ENCODE measurements at regions not wholly inside any gene's neighbourhood (a gene's known extent, or its start where the extent isn't known, plus 50 kb on each side); places are given as distances from the start of the nearest gene placed in this dataset.

GRCh38 chr9:10674586-10674985 is 61.8 kb upstream of the PTPRD start:
- no peak overlapping the region for H3K27ac ChIP-seq (ENCODE audit: low read length)
- no peak overlapping the region for H3K9ac ChIP-seq (ENCODE audit: low read length in 2 of 2)
- H3K9me3 ChIP-seq (ENCODE audit: control insufficient read depth in 2 of 2, low read length in 2 of 2): no peaks in the 10 kb centered on the region
- no peaks in the 10 kb centered on the region for H3K27me3 ChIP-seq (ENCODE audit: control insufficient read depth in 1 of 2, insufficient read depth in 2 of 2, low read length in 2 of 2)
- H3K4me3 ChIP-seq (ENCODE audit: low read length in 2 of 2): no peak overlapping the region
- H3K4me1 ChIP-seq (ENCODE audit: control insufficient read depth, insufficient read depth, low read length): no peaks in the 10 kb centered on the region
- H3K36me3 ChIP-seq (ENCODE audit: control insufficient read depth in 2 of 2, insufficient read depth in 2 of 2, low read length in 2 of 2): no peaks in the 10 kb centered on the region

GRCh38 chr9:10678010-10678409 is 65.2 kb upstream of the PTPRD start:
- Histone ChIP-seq H3K27me3 (ENCODE audit: control insufficient read depth in 1 of 2, insufficient read depth in 2 of 2, low read length in 2 of 2) (no peaks in the 10 kb centered on the region), H3K4me3 (ENCODE audit: low read length in 2 of 2) (no peak overlapping the region), H3K36me3 (ENCODE audit: control insufficient read depth in 2 of 2, insufficient read depth in 2 of 2, low read length in 2 of 2) (no peaks in the 10 kb centered on the region)

GRCh38 chr9:10678790-10679189 is 66.0 kb upstream of the PTPRD start:
- Histone ChIP-seq H3K36me3 (ENCODE audit: control insufficient read depth in 2 of 2, insufficient read depth in 2 of 2, low read length in 2 of 2) (no peaks in the 10 kb centered on the region), H3K27ac (ENCODE audit: low read length) (no peak overlapping the region), H3K27me3 (ENCODE audit: control insufficient read depth in 1 of 2, insufficient read depth in 2 of 2, low read length in 2 of 2) (no peaks in the 10 kb centered on the region), H3K4me1 (ENCODE audit: control insufficient read depth, insufficient read depth, low read length) (no peaks in the 10 kb centered on the region), H3K9me3 (ENCODE audit: control insufficient read depth in 2 of 2, low read length in 2 of 2) (no peaks in the 10 kb centered on the region), H3K4me3 (ENCODE audit: low read length in 2 of 2) (no peak overlapping the region), H3K9ac (ENCODE audit: low read length in 2 of 2) (no peak overlapping the region)

More at GRCh38 chr9:10678010-10678409, 65.2 kb upstream of the PTPRD start:
- Histone ChIP-seq H3K9me3 (ENCODE audit: control insufficient read depth in 2 of 2, low read length in 2 of 2) (no peaks in the 10 kb centered on the region), H3K4me1 (ENCODE audit: control insufficient read depth, insufficient read depth, low read length) (no peaks in the 10 kb centered on the region), H3K9ac (ENCODE audit: low read length in 2 of 2) (no peak overlapping the region), H3K27ac (ENCODE audit: low read length) (no peak overlapping the region)

GRCh38 chr9:10686943-10687342 is 74.1 kb upstream of the PTPRD start:
- no peaks in the 10 kb centered on the region for H3K4me1 ChIP-seq (ENCODE audit: control insufficient read depth, insufficient read depth, low read length)
- H3K27me3 ChIP-seq (ENCODE audit: control insufficient read depth in 1 of 2, insufficient read depth in 2 of 2, low read length in 2 of 2): no peaks in the 10 kb centered on the region
- no peak overlapping the region for H3K9ac ChIP-seq (ENCODE audit: low read length in 2 of 2)
- H3K36me3 ChIP-seq (ENCODE audit: control insufficient read depth in 2 of 2, insufficient read depth in 2 of 2, low read length in 2 of 2): no peaks in the 10 kb centered on the region
- H3K27ac ChIP-seq (ENCODE audit: low read length): no peak overlapping the region
- no peaks in the 10 kb centered on the region for H3K9me3 ChIP-seq (ENCODE audit: control insufficient read depth in 2 of 2, low read length in 2 of 2)
- H3K4me3 ChIP-seq (ENCODE audit: low read length in 2 of 2): no peak overlapping the region

DNA sequence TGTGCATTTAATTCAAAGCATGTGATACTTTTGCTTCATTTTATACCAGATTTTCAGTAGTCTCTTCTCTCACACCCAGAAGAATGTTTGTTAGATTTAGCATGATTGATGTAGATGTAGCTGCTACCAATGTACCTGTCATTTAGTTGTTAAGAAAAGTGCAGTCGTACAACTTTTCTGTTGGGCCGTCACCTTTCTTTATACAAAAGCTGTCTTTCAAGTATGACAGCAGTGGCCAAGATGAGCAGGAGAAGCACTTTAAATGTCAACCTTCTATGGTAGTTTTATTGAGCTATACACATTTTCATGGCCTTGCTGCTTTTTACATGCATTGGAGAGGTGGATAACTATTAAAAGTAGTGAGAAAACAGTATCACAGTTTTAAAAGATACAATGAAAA is 77.7 kb upstream of the PTPRD start:
- H3K27me3 ChIP-seq (ENCODE audit: control insufficient read depth in 1 of 2, insufficient read depth in 2 of 2, low read length in 2 of 2): no peaks in the 10 kb centered on the region
- no peak overlapping the region for H3K27ac ChIP-seq (ENCODE audit: low read length)
- no peaks in the 10 kb centered on the region for H3K9me3 ChIP-seq (ENCODE audit: control insufficient read depth in 2 of 2, low read length in 2 of 2)
- no peak overlapping the region for H3K4me3 ChIP-seq (ENCODE audit: low read length in 2 of 2)
- H3K4me1 ChIP-seq (ENCODE audit: control insufficient read depth, insufficient read depth, low read length): no peaks in the 10 kb centered on the region
- no peak overlapping the region for H3K9ac ChIP-seq (ENCODE audit: low read length in 2 of 2)
- H3K36me3 ChIP-seq (ENCODE audit: control insufficient read depth in 2 of 2, insufficient read depth in 2 of 2, low read length in 2 of 2): no peaks in the 10 kb centered on the region

DNA sequence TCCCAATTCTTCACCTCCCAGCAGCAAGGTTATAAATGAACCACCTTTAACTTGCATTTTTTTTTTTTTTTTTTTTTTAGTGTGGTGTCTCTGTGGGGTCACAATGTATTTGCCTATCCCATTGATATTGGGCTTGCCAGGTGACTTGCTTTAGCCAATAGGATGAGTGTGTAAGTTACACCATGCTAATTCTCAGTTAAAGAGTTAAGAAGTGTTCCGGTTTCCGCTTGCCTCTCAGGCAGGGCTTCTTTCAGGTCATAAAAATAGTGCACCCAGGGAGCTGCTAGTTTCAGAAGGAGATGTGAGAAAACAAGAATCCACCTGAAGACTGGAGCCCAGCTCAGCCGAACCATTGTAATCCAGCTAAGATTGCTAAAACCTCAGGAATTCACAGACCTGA is 84.2 kb upstream of the PTPRD start:
- Histone ChIP-seq H3K36me3 (ENCODE audit: control insufficient read depth in 2 of 2, insufficient read depth in 2 of 2, low read length in 2 of 2) (no peaks in the 10 kb centered on the region), H3K4me1 (ENCODE audit: control insufficient read depth, insufficient read depth, low read length) (no peaks in the 10 kb centered on the region), H3K9me3 (ENCODE audit: control insufficient read depth in 2 of 2, low read length in 2 of 2) (no peaks in the 10 kb centered on the region), H3K9ac (ENCODE audit: low read length in 2 of 2) (no peak overlapping the region), H3K4me3 (ENCODE audit: low read length in 2 of 2) (no peak overlapping the region), H3K27ac (ENCODE audit: low read length) (no peak overlapping the region), H3K27me3 (ENCODE audit: control insufficient read depth in 1 of 2, insufficient read depth in 2 of 2, low read length in 2 of 2) (no peaks in the 10 kb centered on the region)

- Histone ChIP-seq H3K9ac (ENCODE audit: low read length in 2 of 2) (no peak overlapping the region), H3K27ac (ENCODE audit: low read length) (no peak overlapping the region), H3K27me3 (ENCODE audit: control insufficient read depth in 1 of 2, insufficient read depth in 2 of 2, low read length in 2 of 2) (no peaks in the 10 kb centered on the region), H3K4me1 (ENCODE audit: control insufficient read depth, insufficient read depth, low read length) (no peaks in the 10 kb centered on the region), H3K4me3 (ENCODE audit: low read length in 2 of 2) (no peak overlapping the region), H3K9me3 (ENCODE audit: control insufficient read depth in 2 of 2, low read length in 2 of 2) (no peaks in the 10 kb centered on the region), H3K36me3 (ENCODE audit: control insufficient read depth in 2 of 2, insufficient read depth in 2 of 2, low read length in 2 of 2) (no peaks in the 10 kb centered on the region)
These were observed 87.5 kb upstream of the PTPRD start for GRCh38 chr9:10700291-10700690.

DNA sequence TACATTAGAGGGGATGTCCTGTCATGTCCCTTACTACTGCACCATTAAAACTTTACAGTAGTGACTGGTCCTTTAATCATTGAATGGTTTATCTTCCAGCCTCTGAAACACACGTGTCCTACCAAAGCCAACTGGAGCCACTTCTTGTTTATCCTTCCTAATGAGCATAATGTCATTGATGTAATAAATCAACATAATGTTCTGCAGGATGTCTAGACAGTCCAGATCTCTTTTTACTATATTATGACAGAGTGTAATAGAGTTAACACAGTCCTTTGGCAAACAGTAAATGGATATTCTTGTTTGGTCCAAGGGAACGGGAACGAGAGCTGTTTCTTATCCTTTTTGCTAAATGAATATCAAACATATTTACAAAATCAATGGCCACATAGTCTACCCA is 88.1 kb upstream of the PTPRD start:
- Histone ChIP-seq H3K9ac (ENCODE audit: low read length in 2 of 2) (no peak overlapping the region), H3K27me3 (ENCODE audit: control insufficient read depth in 1 of 2, insufficient read depth in 2 of 2, low read length in 2 of 2) (no peaks in the 10 kb centered on the region), H3K9me3 (ENCODE audit: control insufficient read depth in 2 of 2, low read length in 2 of 2) (no peaks in the 10 kb centered on the region), H3K36me3 (ENCODE audit: control insufficient read depth in 2 of 2, insufficient read depth in 2 of 2, low read length in 2 of 2) (no peaks in the 10 kb centered on the region), H3K27ac (ENCODE audit: low read length) (no peak overlapping the region), H3K4me1 (ENCODE audit: control insufficient read depth, insufficient read depth, low read length) (no peaks in the 10 kb centered on the region), H3K4me3 (ENCODE audit: low read length in 2 of 2) (no peak overlapping the region)

- H3K4me3 ChIP-seq (ENCODE audit: low read length in 2 of 2): no peak overlapping the region
- H3K9ac ChIP-seq (ENCODE audit: low read length in 2 of 2): no peak overlapping the region
- H3K9me3 ChIP-seq (ENCODE audit: control insufficient read depth in 2 of 2, low read length in 2 of 2): no peaks in the 10 kb centered on the region
- H3K27me3 ChIP-seq (ENCODE audit: control insufficient read depth in 1 of 2, insufficient read depth in 2 of 2, low read length in 2 of 2): no peaks in the 10 kb centered on the region
- no peak overlapping the region for H3K27ac ChIP-seq (ENCODE audit: low read length)
- H3K36me3 ChIP-seq (ENCODE audit: control insufficient read depth in 2 of 2, insufficient read depth in 2 of 2, low read length in 2 of 2): no peaks in the 10 kb centered on the region
- no peaks in the 10 kb centered on the region for H3K4me1 ChIP-seq (ENCODE audit: control insufficient read depth, insufficient read depth, low read length)
These were observed 89.1 kb upstream of the PTPRD start for GRCh38 chr9:10701906-10702305.

GRCh38 chr9:10703139-10703538 is 90.3 kb upstream of the PTPRD start:
- Histone ChIP-seq H3K4me1 (ENCODE audit: control insufficient read depth, insufficient read depth, low read length) (no peaks in the 10 kb centered on the region), H3K36me3 (ENCODE audit: control insufficient read depth in 2 of 2, insufficient read depth in 2 of 2, low read length in 2 of 2) (no peaks in the 10 kb centered on the region)

GRCh38 chr9:10704720-10705119 is 91.9 kb upstream of the PTPRD start:
- H3K4me3 ChIP-seq (ENCODE audit: low read length in 2 of 2): no peak overlapping the region
- no peaks in the 10 kb centered on the region for H3K9me3 ChIP-seq (ENCODE audit: control insufficient read depth in 2 of 2, low read length in 2 of 2)
- no peaks in the 10 kb centered on the region for H3K36me3 ChIP-seq (ENCODE audit: control insufficient read depth in 2 of 2, insufficient read depth in 2 of 2, low read length in 2 of 2)
- no peak overlapping the region for H3K9ac ChIP-seq (ENCODE audit: low read length in 2 of 2)
- no peaks in the 10 kb centered on the region for H3K27me3 ChIP-seq (ENCODE audit: control insufficient read depth in 1 of 2, insufficient read depth in 2 of 2, low read length in 2 of 2)
- H3K27ac ChIP-seq (ENCODE audit: low read length): no peak overlapping the region
- H3K4me1 ChIP-seq (ENCODE audit: control insufficient read depth, insufficient read depth, low read length): no peaks in the 10 kb centered on the region

More at GRCh38 chr9:10703139-10703538, 90.3 kb upstream of the PTPRD start:
- Histone ChIP-seq H3K9me3 (ENCODE audit: control insufficient read depth in 2 of 2, low read length in 2 of 2) (no peaks in the 10 kb centered on the region), H3K9ac (ENCODE audit: low read length in 2 of 2) (no peak overlapping the region), H3K27me3 (ENCODE audit: control insufficient read depth in 1 of 2, insufficient read depth in 2 of 2, low read length in 2 of 2) (no peaks in the 10 kb centered on the region), H3K27ac (ENCODE audit: low read length) (no peak overlapping the region), H3K4me3 (ENCODE audit: low read length in 2 of 2) (no peak overlapping the region)

Measured in stomach smooth muscle (tissue), 2 donors.